ENCODE measurements at regions not wholly inside any gene's neighbourhood (a gene's known extent, or its start where the extent isn't known, plus 50 kb on each side); places are given as distances from the start of the nearest gene placed in this dataset.

DNA sequence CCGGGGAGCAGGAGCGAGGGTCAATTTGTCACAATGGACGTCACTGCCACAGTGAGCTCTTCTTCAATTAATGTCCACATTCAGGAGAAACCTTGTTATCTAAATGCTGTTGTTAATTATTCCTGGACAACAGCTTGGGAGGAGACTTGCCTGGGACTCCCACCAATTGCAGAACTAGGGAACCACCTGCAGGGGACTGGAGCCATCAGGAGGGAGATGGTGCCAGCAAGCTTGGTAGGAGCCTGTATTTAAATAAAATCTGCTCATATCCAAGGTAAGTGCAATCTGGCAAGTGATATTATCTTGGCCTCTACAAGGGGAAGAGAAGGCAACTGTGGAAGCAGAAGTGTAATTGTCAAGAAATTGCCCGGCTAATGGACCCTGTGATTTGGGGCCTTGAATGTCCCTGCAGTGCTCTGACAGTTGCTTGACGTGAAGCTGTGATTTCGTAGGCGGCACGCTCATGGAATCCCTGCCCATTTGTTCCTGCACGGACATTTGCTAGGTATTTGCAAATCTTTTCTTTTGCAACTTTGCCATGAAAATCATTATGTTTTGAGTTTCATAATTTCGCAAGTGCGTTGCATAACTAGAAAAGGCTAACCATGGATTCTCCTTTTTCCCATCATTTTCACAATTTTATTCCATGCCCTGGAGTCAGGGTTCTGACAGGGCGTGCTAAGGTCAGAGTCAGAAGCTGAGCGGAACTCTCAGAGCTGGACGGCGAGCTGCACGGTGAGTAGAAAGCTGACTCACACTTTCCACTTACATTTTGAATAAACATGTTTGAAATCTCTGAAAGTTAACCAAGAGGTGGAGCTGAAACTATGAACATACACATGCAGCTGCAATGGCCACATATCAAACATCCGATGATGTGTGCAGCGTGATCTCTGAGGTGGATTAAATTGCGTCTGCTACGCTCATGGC lies 84.9 kb upstream of the TCERG1L start:
- no peak overlapping the region for H3K4me3 ChIP-seq
- no peak for ATAC-seq
- in situ Hi-C loops (cut with MboI), result no loop called here
- no peak overlapping the region for H3K9ac ChIP-seq (ENCODE audit: control insufficient read depth, insufficient read depth, low read length)
- H4K20me1 ChIP-seq (ENCODE audit: control insufficient read depth, insufficient read depth), result no peaks in the 10 kb centered on the region
- no peak for TF ChIP-seq POU2F2 (IDR thresholded peaks at IDR 0.05; ENCODE audit: borderline replicate concordance, low read depth, low read length)
- TF ChIP-seq ZNF24 (IDR thresholded peaks at IDR 0.05), result no peak
- no peak for DNase-seq (ENCODE audit: low read depth, low spot score)
- no peaks in the 10 kb centered on the region for H3K4me1 ChIP-seq (ENCODE audit: control insufficient read depth, insufficient read depth, low read length)
- no peak for FAIRE-seq
- ChIA-PET CTCF (interaction anchor here (1.1 kb wide), 1 partner anchor 10 kb away, joined by 4 read pairs; no protein-coding TSS in a partner anchor), SMC1A (ENCODE audit: uncharacterized antibody, unreplicated experiment) (no interaction called here), RAD21 (ENCODE audit: unreplicated experiment) (no interaction called here), POLR2A (no interaction called here)
- no peak overlapping the region for H3K4me2 ChIP-seq (ENCODE audit: control insufficient read depth, insufficient read depth)
- 11% methylated on average over 20 of the region's 20 CpGs for WGBS (ENCODE audit: insufficient coverage, insufficient replicate concordance, low lambda C conversion rate, missing lambda C conversion rate)
- BruUV-seq (replicated peaks), result no TSS peak
- no peaks in the 10 kb centered on the region for H3K79me2 ChIP-seq (ENCODE audit: control insufficient read depth, insufficient read depth, low read length)
- no peaks in the 10 kb centered on the region for H3K36me3 ChIP-seq (ENCODE audit: control insufficient read depth in 2 of 2, insufficient read depth in 2 of 2, low read length in 1 of 2)
- no peak overlapping the region for H3K27ac ChIP-seq (ENCODE audit: control insufficient read depth, insufficient read depth)
- H3K9me3 ChIP-seq (replicated peaks; ENCODE audit: control insufficient read depth, insufficient read depth, low read length), result no peaks in the 10 kb centered on the region
- no peak overlapping the region for H2AFZ ChIP-seq (ENCODE audit: control insufficient read depth, low read depth, low read length)
- no peaks in the 10 kb centered on the region for H3K27me3 ChIP-seq (replicated peaks in 1 of 2; ENCODE audit: control insufficient read depth in 2 of 2, insufficient read depth in 2 of 2, low read length in 1 of 2)
- intact Hi-C loops (cut with micrococcal nuclease; ENCODE audit: unreplicated experiment), result no loop called here

DNA sequence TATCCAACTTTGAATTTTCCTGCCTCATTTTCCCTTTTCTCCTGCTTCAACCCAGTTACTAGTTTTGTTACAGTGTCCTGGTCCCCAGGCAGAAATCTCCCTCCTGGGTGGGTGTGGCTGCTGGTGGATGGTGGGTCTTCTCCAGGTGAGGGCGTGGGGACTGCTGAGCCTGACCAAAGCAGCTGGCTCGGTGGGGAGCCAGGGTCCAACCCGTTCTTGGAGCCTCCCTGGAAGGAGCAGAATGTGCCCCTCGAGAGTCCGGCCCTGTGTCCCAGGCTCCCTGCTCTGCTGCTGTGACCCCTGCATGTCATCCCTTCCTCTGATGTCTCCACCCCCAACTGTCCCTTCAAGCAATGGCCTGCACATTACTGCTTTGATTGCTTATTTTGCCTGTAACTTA lies 86.6 kb upstream of the TCERG1L start:
- no TSS peak for BruUV-seq (replicated peaks)
- H3K9ac ChIP-seq (ENCODE audit: control insufficient read depth, insufficient read depth, low read length), result no peak overlapping the region
- FAIRE-seq, result no peak
- POLR2A ChIA-PET, result no interaction called here
- intact Hi-C loops (cut with micrococcal nuclease; ENCODE audit: unreplicated experiment) (no loop called here), in situ Hi-C loops (cut with MboI) (no loop called here)
- H3K4me1 ChIP-seq (ENCODE audit: control insufficient read depth, insufficient read depth, low read length), result no peaks in the 10 kb centered on the region
- H3K27ac ChIP-seq (ENCODE audit: control insufficient read depth, insufficient read depth), result no peak overlapping the region
- H3K36me3 ChIP-seq (ENCODE audit: control insufficient read depth in 2 of 2, insufficient read depth in 2 of 2, low read length in 1 of 2), result no peaks in the 10 kb centered on the region
- no peak overlapping the region for H2AFZ ChIP-seq (ENCODE audit: control insufficient read depth, low read depth, low read length)
- no peaks in the 10 kb centered on the region for H4K20me1 ChIP-seq (ENCODE audit: control insufficient read depth, insufficient read depth)
- SMC1A ChIA-PET (ENCODE audit: uncharacterized antibody, unreplicated experiment), result no interaction called here
- WGBS (ENCODE audit: insufficient coverage, insufficient replicate concordance, low lambda C conversion rate, missing lambda C conversion rate), result 3% methylated on average over 5 of the region's 5 CpGs
- no peak overlapping the region for H3K4me2 ChIP-seq (ENCODE audit: control insufficient read depth, insufficient read depth)
- H3K9me3 ChIP-seq (replicated peaks; ENCODE audit: control insufficient read depth, insufficient read depth, low read length), result no peaks in the 10 kb centered on the region
- H3K27me3 ChIP-seq (replicated peaks in 1 of 2; ENCODE audit: control insufficient read depth in 2 of 2, insufficient read depth in 2 of 2, low read length in 1 of 2), result no peaks in the 10 kb centered on the region
- H3K79me2 ChIP-seq (ENCODE audit: control insufficient read depth, insufficient read depth, low read length), result no peaks in the 10 kb centered on the region
- ATAC-seq, result no peak
- no peak for DNase-seq (ENCODE audit: low read depth, low spot score)
- CTCF ChIA-PET, result no interaction called here
- H3K4me3 ChIP-seq, result no peak overlapping the region
- RAD21 ChIA-PET (ENCODE audit: unreplicated experiment), result no interaction called here
- TF ChIP-seq ASH2L (IDR thresholded peaks at IDR 0.05; ENCODE audit: borderline replicate concordance, low read depth) (no peak), MYB (IDR thresholded peaks at IDR 0.05; ENCODE audit: borderline replicate concordance, low read depth, low read length) (no peak), ZNF622 (IDR thresholded peaks at IDR 0.05) (no peak), POLR2A (IDR thresholded peaks at IDR 0.05; ENCODE audit: low read depth, low read length) (no peak), PAX5 (IDR thresholded peaks at IDR 0.05; ENCODE audit: borderline replicate concordance, low read depth, low read length) (no peak), CHD2 (IDR thresholded peaks at IDR 0.05; ENCODE audit: borderline replicate concordance, low read depth, low read length) (no peak), TCF3 (IDR thresholded peaks at IDR 0.05; ENCODE audit: borderline replicate concordance, insufficient read depth, low read depth, low read length) (no peak), CEBPB (IDR thresholded peaks at IDR 0.05; ENCODE audit: borderline replicate concordance in 1 of 2, low read depth in 2 of 2, low read length in 2 of 2) (no peak), MTA3 (IDR thresholded peaks at IDR 0.05; ENCODE audit: borderline replicate concordance, low read length) (no peak), NRF1 (conservative IDR thresholded peaks at IDR 0.05; ENCODE audit: low read depth, low read length) (no peak), ZNF217 (IDR thresholded peaks at IDR 0.05) (no peak), RB1 (IDR thresholded peaks at IDR 0.05; ENCODE audit: borderline replicate concordance) (no peak), POU2F2 (IDR thresholded peaks at IDR 0.05; ENCODE audit: borderline replicate concordance, low read depth, low read length) (no peak)
- TF ChIP-seq, protein P1, sequence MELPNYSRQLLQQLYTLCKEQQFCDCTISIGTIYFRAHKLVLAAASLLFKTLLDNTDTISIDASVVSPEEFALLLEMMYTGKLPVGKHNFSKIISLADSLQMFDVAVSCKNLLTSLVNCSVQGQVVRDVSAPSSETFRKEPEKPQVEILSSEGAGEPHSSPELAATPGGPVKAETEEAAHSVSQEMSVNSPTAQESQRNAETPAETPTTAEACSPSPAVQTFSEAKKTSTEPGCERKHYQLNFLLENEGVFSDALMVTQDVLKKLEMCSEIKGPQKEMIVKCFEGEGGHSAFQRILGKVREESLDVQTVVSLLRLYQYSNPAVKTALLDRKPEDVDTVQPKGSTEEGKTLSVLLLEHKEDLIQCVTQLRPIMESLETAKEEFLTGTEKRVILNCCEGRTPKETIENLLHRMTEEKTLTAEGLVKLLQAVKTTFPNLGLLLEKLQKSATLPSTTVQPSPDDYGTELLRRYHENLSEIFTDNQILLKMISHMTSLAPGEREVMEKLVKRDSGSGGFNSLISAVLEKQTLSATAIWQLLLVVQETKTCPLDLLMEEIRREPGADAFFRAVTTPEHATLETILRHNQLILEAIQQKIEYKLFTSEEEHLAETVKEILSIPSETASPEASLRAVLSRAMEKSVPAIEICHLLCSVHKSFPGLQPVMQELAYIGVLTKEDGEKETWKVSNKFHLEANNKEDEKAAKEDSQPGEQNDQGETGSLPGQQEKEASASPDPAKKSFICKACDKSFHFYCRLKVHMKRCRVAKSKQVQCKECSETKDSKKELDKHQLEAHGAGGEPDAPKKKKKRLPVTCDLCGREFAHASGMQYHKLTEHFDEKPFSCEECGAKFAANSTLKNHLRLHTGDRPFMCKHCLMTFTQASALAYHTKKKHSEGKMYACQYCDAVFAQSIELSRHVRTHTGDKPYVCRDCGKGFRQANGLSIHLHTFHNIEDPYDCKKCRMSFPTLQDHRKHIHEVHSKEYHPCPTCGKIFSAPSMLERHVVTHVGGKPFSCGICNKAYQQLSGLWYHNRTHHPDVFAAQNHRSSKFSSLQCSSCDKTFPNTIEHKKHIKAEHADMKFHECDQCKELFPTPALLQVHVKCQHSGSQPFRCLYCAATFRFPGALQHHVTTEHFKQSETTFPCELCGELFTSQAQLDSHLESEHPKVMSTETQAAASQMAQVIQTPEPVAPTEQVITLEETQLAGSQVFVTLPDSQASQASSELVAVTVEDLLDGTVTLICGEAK (IDR thresholded peaks at IDR 0.05; ENCODE audit: borderline replicate concordance), result no peak
